Neural cell (in vitro differentiated cells): ENCODE measurements at regions not wholly inside any gene's neighbourhood (a gene's known extent, or its start where the extent isn't known, plus 50 kb on each side); places are given as distances from the start of the nearest gene placed in this dataset.
"Not testable (repeated sequence)": the region's sequence is repeated elsewhere in the genome, so short reads cannot be mapped to it uniquely, and the experiment has no call there.

Experiments
- H2AFZ ChIP-seq: fragments of 200-600, 300-800 bp; sonication (generic), shearing (Covaris generic); 2 replicates; pipeline ENCODE4 v1.6.0; 2014; ENCODE audit warnings: low read depth, mild to moderate bottlenecking, antibody characterized with exemption, low read length, moderate library complexity
- H3F3A ChIP-seq: fragments of 200-600 bp; shearing (Covaris generic); 2 replicates; pipeline ENCODE4 v1.6.1; 2016; ENCODE audit warnings: mild to moderate bottlenecking, moderate library complexity, mixed read lengths, antibody characterized with exemption, low read length; ENCODE audit not compliant: insufficient read depth, poor library complexity, severe bottlenecking
- H3K27ac ChIP-seq: fragments of 200-600, 300-800 bp; sonication (generic), shearing (Covaris generic); 2 replicates; pipeline ENCODE4 v1.5.1; 2014; ENCODE audit warnings: mild to moderate bottlenecking, low read length, moderate library complexity
- H3K27me3 ChIP-seq: fragments of 300-800, 200-600 bp; sonication (generic), shearing (Covaris generic); 2 replicates; pipeline ENCODE4 v1.6.0; 2014; ENCODE audit warnings: mild to moderate bottlenecking, low read depth, low read length, moderate library complexity; ENCODE audit not compliant: insufficient read depth
- H3K36me3 ChIP-seq: fragments of 300-800, 200-600 bp; sonication (generic), shearing (Covaris generic); 2 replicates; pipeline ENCODE4 v1.5.1; 2014; ENCODE audit warnings: mild to moderate bottlenecking, antibody characterized with exemption, low read length, moderate library complexity; ENCODE audit not compliant: insufficient read depth
- H3K4me2 ChIP-seq: fragments of 300-800, 200-600 bp; sonication (generic), shearing (Covaris generic); 2 replicates; pipeline ENCODE4 v1.6.0; 2014; ENCODE audit warnings: mild to moderate bottlenecking, low read length
- H3K4me3 ChIP-seq: fragments of 300-800, 200-600 bp; sonication (generic), shearing (Covaris generic); 2 replicates; pipeline ENCODE4 v1.5.1; 2014; ENCODE audit warnings: mild to moderate bottlenecking, low read length, moderate library complexity
- H3K79me2 ChIP-seq: fragments of 200-600 bp; shearing (Covaris generic); replicated peaks from 2 replicates; pipeline ENCODE4 v1.6.0; 2014; ENCODE audit warnings: mild to moderate bottlenecking, low read length, moderate library complexity; ENCODE audit not compliant: insufficient read depth
- H3K9ac ChIP-seq: fragments of 300-800, 200-600 bp; sonication (generic), shearing (Covaris generic); 2 replicates; pipeline ENCODE4 v1.6.1; 2016; ENCODE audit warnings: mild to moderate bottlenecking, low read length, mixed read lengths
- H3K9me2 ChIP-seq: fragments of 200-600 bp; shearing (Covaris generic); 2 replicates; pipeline ENCODE4 v1.6.1; 2016; ENCODE audit warnings: mild to moderate bottlenecking, low read length, mixed read lengths; ENCODE audit not compliant: insufficient read depth
- H3K9me3 ChIP-seq: fragments of 200-600, 300-800 bp; sonication (generic), shearing (Covaris generic); 2 replicates; pipeline ENCODE4 v1.6.1; 2016; ENCODE audit warnings: mild to moderate bottlenecking, mixed run types, low read length, moderate library complexity, mixed read lengths
- H4K20me1 ChIP-seq: fragments of 200-600 bp; shearing (Covaris generic); 2 replicates; pipeline ENCODE4 v1.6.1; 2016; ENCODE audit warnings: mild to moderate bottlenecking, mixed run types; ENCODE audit not compliant: insufficient read depth
- EP300 ChIP-seq: fragments of 450-650 bp; conservative IDR thresholded peaks from 2 replicates; pipeline ENCODE4 v1.6.1; 2014; ENCODE audit warnings: antibody characterized with exemption, mild to moderate bottlenecking, moderate library complexity; ENCODE audit not compliant: poor library complexity, severe bottlenecking
- EZH2 ChIP-seq: fragments of 200-600, 300-800 bp; shearing (Covaris generic), sonication (generic); IDR thresholded peaks from 2 replicates; pipeline ENCODE4 v1.6.1; 2014; ENCODE audit warnings: antibody characterized with exemption, low read length, borderline replicate concordance, mild to moderate bottlenecking; ENCODE audit not compliant: insufficient read depth, poor library complexity, severe bottlenecking
- MXI1 ChIP-seq: fragments of 450-650 bp; conservative IDR thresholded peaks from 2 replicates; pipeline ENCODE4 v1.6.1; 2014; ENCODE audit warnings: antibody characterized with exemption, mild to moderate bottlenecking; ENCODE audit not compliant: poor library complexity, severe bottlenecking
- POLR2AphosphoS5 ChIP-seq: IDR thresholded peaks from 2 replicates; pipeline ENCODE4 v1.6.1; 2012
- RAD21 ChIP-seq: fragments of 450-650 bp; conservative IDR thresholded peaks from 2 replicates; pipeline ENCODE4 v1.6.1; 2014; ENCODE audit warnings: antibody characterized with exemption, mild to moderate bottlenecking, moderate library complexity
- SMC3 ChIP-seq: fragments of 450-650 bp; conservative IDR thresholded peaks from 2 replicates; pipeline ENCODE4 v1.6.1; 2014; ENCODE audit warnings: antibody characterized with exemption, mild to moderate bottlenecking, moderate library complexity; ENCODE audit not compliant: poor library complexity
- TAF1 ChIP-seq: IDR thresholded peaks from 2 replicates; pipeline ENCODE4 v1.6.1; 2012; ENCODE audit warnings: low read depth
- TF ChIP-seq, protein P1 (sequence below): IDR thresholded peaks from 2 replicates; pipeline ENCODE4 v1.6.1; 2012; ENCODE audit warnings: borderline replicate concordance
- TF ChIP-seq, protein P2 (sequence below): fragments of 450-650 bp; IDR thresholded peaks from 2 replicates; pipeline ENCODE4 v1.5.1; 2014; ENCODE audit warnings: antibody characterized with exemption, mild to moderate bottlenecking, moderate library complexity; ENCODE audit not compliant: poor library complexity, severe bottlenecking

DNA sequence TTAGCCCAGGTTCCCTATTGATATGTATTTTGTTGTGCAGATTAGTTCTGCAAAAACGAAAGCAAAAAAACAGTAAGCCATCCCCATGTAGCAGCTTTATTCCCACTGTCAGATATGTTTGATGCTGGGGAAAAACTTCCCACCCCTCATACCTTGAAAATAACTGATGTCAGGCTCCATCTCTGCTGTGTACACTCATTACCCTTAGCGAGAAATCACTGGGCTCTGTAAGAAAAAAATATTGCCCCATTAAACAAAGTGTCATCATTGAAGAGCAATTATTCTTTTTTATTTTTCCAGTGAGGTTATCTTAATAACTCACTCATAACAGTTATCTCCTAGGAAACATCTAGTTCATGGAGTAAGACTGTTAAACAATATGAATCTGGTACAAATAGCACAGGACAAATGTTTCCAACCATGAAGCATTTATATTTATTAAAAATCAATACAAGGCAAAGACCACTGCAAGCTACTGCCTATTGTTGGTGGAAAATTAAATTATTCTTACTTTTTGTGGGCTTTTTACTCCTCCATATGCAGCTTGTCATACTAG lies 268.8 kb downstream of the LMBRD1 start:
- Histone ChIP-seq H3K9me3 (no peaks in the 10 kb centered on the region), H3K9me2 (no peaks in the 10 kb centered on the region), H3K4me3 (no peak overlapping the region), H2AFZ (no peak overlapping the region), H3K9ac (no peak overlapping the region), H3K27me3 (no peaks in the 10 kb centered on the region), H3F3A (no peaks in the 10 kb centered on the region), H3K79me2 (no peaks in the 10 kb centered on the region), H3K27ac (peak overlapping the region; percentile 12), H3K4me2 (no peak overlapping the region), H4K20me1 (no peaks in the 10 kb centered on the region), H3K36me3 (no peaks in the 10 kb centered on the region)
- TF ChIP-seq SMC3 (no peak), EZH2 (no peak), POLR2AphosphoS5 (no peak)
- TF ChIP-seq, protein P1, sequence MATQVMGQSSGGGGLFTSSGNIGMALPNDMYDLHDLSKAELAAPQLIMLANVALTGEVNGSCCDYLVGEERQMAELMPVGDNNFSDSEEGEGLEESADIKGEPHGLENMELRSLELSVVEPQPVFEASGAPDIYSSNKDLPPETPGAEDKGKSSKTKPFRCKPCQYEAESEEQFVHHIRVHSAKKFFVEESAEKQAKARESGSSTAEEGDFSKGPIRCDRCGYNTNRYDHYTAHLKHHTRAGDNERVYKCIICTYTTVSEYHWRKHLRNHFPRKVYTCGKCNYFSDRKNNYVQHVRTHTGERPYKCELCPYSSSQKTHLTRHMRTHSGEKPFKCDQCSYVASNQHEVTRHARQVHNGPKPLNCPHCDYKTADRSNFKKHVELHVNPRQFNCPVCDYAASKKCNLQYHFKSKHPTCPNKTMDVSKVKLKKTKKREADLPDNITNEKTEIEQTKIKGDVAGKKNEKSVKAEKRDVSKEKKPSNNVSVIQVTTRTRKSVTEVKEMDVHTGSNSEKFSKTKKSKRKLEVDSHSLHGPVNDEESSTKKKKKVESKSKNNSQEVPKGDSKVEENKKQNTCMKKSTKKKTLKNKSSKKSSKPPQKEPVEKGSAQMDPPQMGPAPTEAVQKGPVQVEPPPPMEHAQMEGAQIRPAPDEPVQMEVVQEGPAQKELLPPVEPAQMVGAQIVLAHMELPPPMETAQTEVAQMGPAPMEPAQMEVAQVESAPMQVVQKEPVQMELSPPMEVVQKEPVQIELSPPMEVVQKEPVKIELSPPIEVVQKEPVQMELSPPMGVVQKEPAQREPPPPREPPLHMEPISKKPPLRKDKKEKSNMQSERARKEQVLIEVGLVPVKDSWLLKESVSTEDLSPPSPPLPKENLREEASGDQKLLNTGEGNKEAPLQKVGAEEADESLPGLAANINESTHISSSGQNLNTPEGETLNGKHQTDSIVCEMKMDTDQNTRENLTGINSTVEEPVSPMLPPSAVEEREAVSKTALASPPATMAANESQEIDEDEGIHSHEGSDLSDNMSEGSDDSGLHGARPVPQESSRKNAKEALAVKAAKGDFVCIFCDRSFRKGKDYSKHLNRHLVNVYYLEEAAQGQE, result no peak
- TF ChIP-seq, protein P2, sequence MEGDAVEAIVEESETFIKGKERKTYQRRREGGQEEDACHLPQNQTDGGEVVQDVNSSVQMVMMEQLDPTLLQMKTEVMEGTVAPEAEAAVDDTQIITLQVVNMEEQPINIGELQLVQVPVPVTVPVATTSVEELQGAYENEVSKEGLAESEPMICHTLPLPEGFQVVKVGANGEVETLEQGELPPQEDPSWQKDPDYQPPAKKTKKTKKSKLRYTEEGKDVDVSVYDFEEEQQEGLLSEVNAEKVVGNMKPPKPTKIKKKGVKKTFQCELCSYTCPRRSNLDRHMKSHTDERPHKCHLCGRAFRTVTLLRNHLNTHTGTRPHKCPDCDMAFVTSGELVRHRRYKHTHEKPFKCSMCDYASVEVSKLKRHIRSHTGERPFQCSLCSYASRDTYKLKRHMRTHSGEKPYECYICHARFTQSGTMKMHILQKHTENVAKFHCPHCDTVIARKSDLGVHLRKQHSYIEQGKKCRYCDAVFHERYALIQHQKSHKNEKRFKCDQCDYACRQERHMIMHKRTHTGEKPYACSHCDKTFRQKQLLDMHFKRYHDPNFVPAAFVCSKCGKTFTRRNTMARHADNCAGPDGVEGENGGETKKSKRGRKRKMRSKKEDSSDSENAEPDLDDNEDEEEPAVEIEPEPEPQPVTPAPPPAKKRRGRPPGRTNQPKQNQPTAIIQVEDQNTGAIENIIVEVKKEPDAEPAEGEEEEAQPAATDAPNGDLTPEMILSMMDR, result no peak

DNA sequence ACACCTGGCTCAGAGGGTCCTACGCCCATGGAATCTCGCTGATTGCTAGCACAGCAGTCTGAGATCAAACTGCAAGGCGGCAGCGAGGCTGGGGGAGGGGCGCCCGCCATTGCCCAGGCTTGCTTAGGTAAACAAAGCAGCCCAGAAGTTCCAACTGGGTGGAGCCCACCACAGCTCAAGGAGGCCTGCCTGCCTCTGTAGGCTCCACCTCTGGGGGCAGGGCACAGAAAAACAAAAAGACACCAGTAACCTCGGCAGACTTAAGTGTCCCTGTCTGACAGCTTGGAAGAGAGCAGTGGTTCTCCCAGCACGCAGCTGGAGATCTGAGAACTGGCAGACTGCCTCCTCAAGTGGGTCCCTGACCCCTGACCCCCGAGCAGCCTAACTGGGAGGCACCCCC lies 281.3 kb downstream of the LMBRD1 start:
- not testable (repeated sequence) for H3K79me2 ChIP-seq, H3K9me2 ChIP-seq, H3K36me3 ChIP-seq, H4K20me1 ChIP-seq, H3K27ac ChIP-seq, H3K27me3 ChIP-seq, H2AFZ ChIP-seq, H3K9me3 ChIP-seq, H3K9ac ChIP-seq, H3K4me2 ChIP-seq, H3F3A ChIP-seq, H3K4me3 ChIP-seq

DNA sequence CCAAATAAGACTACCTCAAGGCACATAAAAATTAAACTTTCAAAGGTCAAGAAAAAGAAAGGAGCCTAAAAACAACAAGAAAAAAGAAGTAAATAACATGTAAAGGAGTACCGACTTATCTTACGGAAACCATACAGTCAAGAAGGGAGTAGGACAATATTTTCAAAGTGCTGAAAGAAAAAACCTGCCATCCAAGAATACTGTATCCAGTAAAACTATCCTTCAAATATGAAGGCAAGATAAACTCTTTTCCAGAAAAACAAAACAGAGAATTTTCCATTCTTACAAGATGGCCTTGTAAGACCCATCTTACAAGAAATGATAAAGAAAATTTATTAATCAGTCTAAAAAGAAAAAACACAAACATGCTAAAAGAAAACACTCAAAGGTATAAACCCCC lies 302.2 kb downstream of the LMBRD1 start:
- Histone ChIP-seq H3K9me2 (no peaks in the 10 kb centered on the region), H3F3A (no peaks in the 10 kb centered on the region), H3K27ac (no peak overlapping the region), H3K4me3 (no peak overlapping the region), H2AFZ (no peak overlapping the region), H3K36me3 (no peaks in the 10 kb centered on the region), H3K9me3 (no peaks in the 10 kb centered on the region), H4K20me1 (no peaks in the 10 kb centered on the region), H3K9ac (no peak overlapping the region), H3K27me3 (no peaks in the 10 kb centered on the region), H3K4me2 (no peak overlapping the region), H3K79me2 (no peaks in the 10 kb centered on the region)
- TF ChIP-seq RAD21, result no peak
- no peak for TF ChIP-seq MXI1
- no peak for TF ChIP-seq EZH2
- TF ChIP-seq, protein P1, result no peak
- no peak for TF ChIP-seq POLR2AphosphoS5
- TF ChIP-seq, protein P2, result no peak
- TF ChIP-seq EP300, result no peak
- TF ChIP-seq TAF1, result no peak
- TF ChIP-seq SMC3, result no peak
